HEK293 (cell line): ENCODE measurements at regions not wholly inside any gene's neighbourhood (a gene's known extent, or its start where the extent isn't known, plus 50 kb on each side); places are given as distances from the start of the nearest gene placed in this dataset.

Experiments
- CTCF ChIA-PET: fragments of 350-600 bp; formaldehyde crosslinking; extraction: SDS; loops from one replicate; lab custom pipeline; 2021; ENCODE audit warnings: antibody characterized with exemption; lab: Yijun Ruan, JAX
- POLR2A ChIA-PET: fragments of 300-600 bp; formaldehyde crosslinking; extraction: SDS; loops from one replicate; lab custom pipeline; 2020; ENCODE audit warnings: antibody characterized with exemption, inconsistent platforms; lab: Yijun Ruan, JAX
- H3K27ac ChIP-seq: fragments of 200-500 bp; sonication (Bioruptor generic); 2 replicates; pipeline ENCODE4 v1.5.1; 2014; ENCODE audit warnings: low read depth, low read length, control low read depth, inconsistent platforms; ENCODE audit errors: extremely low read depth
- H3K36me3 ChIP-seq, 2 experiments: fragments of 200-500 bp in 1 of 2; sonication (Bioruptor generic) in 1 of 2; 1 replicate in 1 of 2; 2 replicates in 1 of 2; pipeline ENCODE4 v1.5.1; 2014 to 2017; ENCODE audit warnings: inconsistent platforms in 2 of 2, low read length in 2 of 2; ENCODE audit not compliant: control insufficient read depth in 2 of 2, insufficient read depth in 1 of 2
- H3K4me1 ChIP-seq: fragments of 200-500 bp; sonication (Bioruptor generic); 2 replicates; pipeline ENCODE4 v1.5.1; 2014; ENCODE audit warnings: mild to moderate bottlenecking, low read length, inconsistent platforms; ENCODE audit not compliant: control insufficient read depth, insufficient read depth
- H3K4me3 ChIP-seq: 2 replicates; pipeline ENCODE4 v1.5.1; 2011; ENCODE audit warnings: low read depth, mild to moderate bottlenecking, control low read depth, low read length, moderate library complexity
- H3K9me3 ChIP-seq: fragments of 200-500 bp; sonication (Bioruptor generic); 2 replicates; pipeline ENCODE4 v1.5.1; 2014; ENCODE audit warnings: low read depth, low read length, inconsistent platforms; ENCODE audit not compliant: control insufficient read depth, insufficient read depth
- GLIS2 ChIP-seq: fragments of 450-650 bp; formaldehyde crosslinking; IDR thresholded peaks from 2 replicates; pipeline ENCODE4 v1.5.1; 2016; ENCODE audit warnings: missing biosample characterization, missing genetic modification characterization
- HOXA7 ChIP-seq: sonication (generic); formaldehyde crosslinking; IDR thresholded peaks from 2 replicates; pipeline ENCODE4 v1.8.1; 2022; ENCODE audit warnings: missing genetic modification reagents, borderline replicate concordance
- SP2 ChIP-seq: fragments of 450-650 bp; formaldehyde crosslinking; IDR thresholded peaks from 2 replicates; pipeline ENCODE4 v1.5.1; 2016; ENCODE audit warnings: missing biosample characterization, missing genetic modification characterization
- WT1 ChIP-seq: fragments of 450-650 bp; formaldehyde crosslinking; IDR thresholded peaks from 2 replicates; pipeline ENCODE4 v1.5.1; 2016; ENCODE audit warnings: missing biosample characterization, missing genetic modification characterization
- ZNF132 ChIP-seq: fragments of 450-650 bp; formaldehyde crosslinking; IDR thresholded peaks from 2 replicates; pipeline ENCODE4 v1.5.1; 2017; ENCODE audit warnings: missing biosample characterization, missing genetic modification characterization, borderline replicate concordance
- ZNF133 ChIP-seq: fragments of 450-650 bp; formaldehyde crosslinking; IDR thresholded peaks from 2 replicates; pipeline ENCODE4 v1.5.1; 2016; ENCODE audit warnings: missing biosample characterization, missing genetic modification characterization
- ZNF169 ChIP-seq: fragments of 450-650 bp; formaldehyde crosslinking; IDR thresholded peaks from 2 replicates; pipeline ENCODE4 v1.5.1; 2016; ENCODE audit warnings: missing biosample characterization, missing genetic modification characterization
- ZNF174 ChIP-seq: fragments of 450-650 bp; formaldehyde crosslinking; IDR thresholded peaks from 2 replicates; pipeline ENCODE4 v1.5.0; 2017; ENCODE audit warnings: missing biosample characterization, mild to moderate bottlenecking, missing genetic modification characterization
- ZNF202 ChIP-seq: fragments of 450-650 bp; formaldehyde crosslinking; IDR thresholded peaks from 2 replicates; pipeline ENCODE4 v1.5.1; 2016; ENCODE audit warnings: missing biosample characterization, missing genetic modification characterization, borderline replicate concordance
- ZNF23 ChIP-seq: fragments of 450-650 bp; formaldehyde crosslinking; IDR thresholded peaks from 2 replicates; pipeline ENCODE4 v1.5.1; 2016; ENCODE audit warnings: missing biosample characterization, missing genetic modification characterization, borderline replicate concordance
- ZNF248 ChIP-seq: fragments of 450-650 bp; formaldehyde crosslinking; IDR thresholded peaks from 2 replicates; pipeline ENCODE4 v1.5.1; 2017; ENCODE audit warnings: missing biosample characterization, missing genetic modification characterization
- ZNF274 ChIP-seq, 2 experiments: fragments of 200-500 bp in 1 of 2; fragments of 450-650 bp in 1 of 2; sonication (Bioruptor generic) in 1 of 2; formaldehyde crosslinking in 1 of 2; IDR thresholded peaks; 2 replicates each; pipeline versions ENCODE4 v1.5.1 to v1.6.1; 2014 to 2016; ENCODE audit warnings: borderline replicate concordance in 1 of 2, inconsistent platforms in 1 of 2, low read length in 1 of 2, missing biosample characterization in 1 of 2, missing genetic modification characterization in 1 of 2
- ZNF302 ChIP-seq: fragments of 450-650 bp; formaldehyde crosslinking; IDR thresholded peaks from 2 replicates; pipeline ENCODE4 v1.5.1; 2016; ENCODE audit warnings: missing biosample characterization, missing genetic modification characterization, low read depth
- ZNF473 ChIP-seq: fragments of 450-650 bp; formaldehyde crosslinking; IDR thresholded peaks from 2 replicates; pipeline ENCODE4 v1.5.1; 2017; ENCODE audit warnings: missing biosample characterization, missing genetic modification characterization
- ZNF529 ChIP-seq: fragments of 450-650 bp; formaldehyde crosslinking; IDR thresholded peaks from 2 replicates; pipeline ENCODE4 v1.5.1; 2017; ENCODE audit warnings: missing genetic modification characterization, missing biosample characterization; ENCODE audit not compliant: insufficient replicate concordance
- ZNF600 ChIP-seq: fragments of 450-650 bp; formaldehyde crosslinking; IDR thresholded peaks from 2 replicates; pipeline ENCODE4 v1.5.1; 2016; ENCODE audit warnings: missing biosample characterization, missing genetic modification characterization
- ZNF658 ChIP-seq: fragments of 450-650 bp; formaldehyde crosslinking; IDR thresholded peaks from 2 replicates; pipeline ENCODE4; 2016; ENCODE audit warnings: missing biosample characterization, missing genetic modification characterization
- ZSCAN16 ChIP-seq: fragments of 450-650 bp; formaldehyde crosslinking; IDR thresholded peaks from 2 replicates; pipeline ENCODE4 v1.5.1; 2016; ENCODE audit warnings: missing biosample characterization, missing genetic modification characterization
- TF ChIP-seq, protein P1 (sequence below): fragments of 450-650 bp; formaldehyde crosslinking; IDR thresholded peaks from 2 replicates; pipeline ENCODE4 v1.5.1; 2017; ENCODE audit warnings: missing biosample characterization, missing genetic modification characterization
- TF ChIP-seq, protein P2 (sequence below): fragments of 450-650 bp; formaldehyde crosslinking; IDR thresholded peaks from 2 replicates; pipeline ENCODE4 v1.5.1; 2016; ENCODE audit warnings: missing biosample characterization, missing genetic modification characterization
- TF ChIP-seq, protein P3 (sequence below): fragments of 450-650 bp; formaldehyde crosslinking; IDR thresholded peaks from 2 replicates; pipeline ENCODE4 v1.5.1; 2016; ENCODE audit warnings: missing biosample characterization, missing genetic modification characterization

DNA sequence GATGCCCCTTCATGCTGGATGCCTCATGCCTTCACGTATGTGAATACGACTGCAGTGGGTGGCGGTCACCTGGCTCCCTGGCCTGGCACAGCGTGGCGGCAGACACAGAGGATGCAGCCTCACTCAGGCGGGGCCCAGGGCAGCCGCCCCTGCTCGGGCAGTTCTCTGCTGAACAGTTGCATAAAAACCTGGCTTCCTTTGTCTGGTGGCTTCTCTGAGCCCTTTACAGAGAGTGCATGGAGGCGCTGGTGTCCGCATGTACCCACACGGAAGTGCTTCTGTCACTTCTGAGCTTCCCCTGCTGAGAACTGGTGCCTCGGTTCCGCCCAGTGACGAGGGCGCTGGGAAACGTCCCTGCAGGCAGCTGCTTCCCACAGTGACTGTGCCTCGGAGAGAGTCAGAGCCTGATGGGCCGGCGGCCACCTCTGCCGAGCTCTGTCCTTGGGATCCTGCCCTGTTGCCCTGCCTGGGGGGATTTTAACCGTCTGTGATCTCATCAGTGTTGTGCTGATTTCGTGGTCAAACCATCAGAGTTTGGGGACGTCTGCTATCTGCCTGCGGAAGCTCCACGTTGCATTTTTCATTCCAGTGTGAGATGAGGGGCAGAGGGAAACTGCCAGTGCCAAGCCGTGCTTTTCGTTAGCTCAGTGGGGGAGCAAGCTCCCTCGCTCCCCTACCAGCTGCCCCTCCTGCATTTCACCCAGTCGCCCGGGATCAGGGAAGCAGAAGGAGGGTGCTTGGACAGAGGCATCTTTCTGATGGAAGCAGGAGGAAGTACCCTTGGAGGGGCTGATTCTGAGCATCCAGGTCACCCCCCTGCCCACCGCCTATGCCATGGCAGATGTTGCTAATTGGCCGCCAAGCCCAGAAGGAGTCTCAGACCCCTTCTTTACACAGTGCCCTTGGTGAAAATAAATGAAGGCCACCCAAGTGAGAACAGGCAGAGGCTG is 153.0 kb upstream of the COL5A1 start (continued):
- TF ChIP-seq ZNF274 (IDR thresholded peaks at IDR 0.05; ENCODE audit: low read length), result no peak
- TF ChIP-seq ZNF274 (tag by site-specific recombination; IDR thresholded peaks at IDR 0.05; ENCODE audit: borderline replicate concordance), result no peak
- TF ChIP-seq ZNF174 (tag by site-specific recombination), result no peak
- TF ChIP-seq ZSCAN16, result no peak
- TF ChIP-seq ZNF248 (tag by site-specific recombination), result no peak
- no peak for TF ChIP-seq ZNF658 (tag by site-specific recombination)
- TF ChIP-seq, all 188 proteins: peak for 0

DNA sequence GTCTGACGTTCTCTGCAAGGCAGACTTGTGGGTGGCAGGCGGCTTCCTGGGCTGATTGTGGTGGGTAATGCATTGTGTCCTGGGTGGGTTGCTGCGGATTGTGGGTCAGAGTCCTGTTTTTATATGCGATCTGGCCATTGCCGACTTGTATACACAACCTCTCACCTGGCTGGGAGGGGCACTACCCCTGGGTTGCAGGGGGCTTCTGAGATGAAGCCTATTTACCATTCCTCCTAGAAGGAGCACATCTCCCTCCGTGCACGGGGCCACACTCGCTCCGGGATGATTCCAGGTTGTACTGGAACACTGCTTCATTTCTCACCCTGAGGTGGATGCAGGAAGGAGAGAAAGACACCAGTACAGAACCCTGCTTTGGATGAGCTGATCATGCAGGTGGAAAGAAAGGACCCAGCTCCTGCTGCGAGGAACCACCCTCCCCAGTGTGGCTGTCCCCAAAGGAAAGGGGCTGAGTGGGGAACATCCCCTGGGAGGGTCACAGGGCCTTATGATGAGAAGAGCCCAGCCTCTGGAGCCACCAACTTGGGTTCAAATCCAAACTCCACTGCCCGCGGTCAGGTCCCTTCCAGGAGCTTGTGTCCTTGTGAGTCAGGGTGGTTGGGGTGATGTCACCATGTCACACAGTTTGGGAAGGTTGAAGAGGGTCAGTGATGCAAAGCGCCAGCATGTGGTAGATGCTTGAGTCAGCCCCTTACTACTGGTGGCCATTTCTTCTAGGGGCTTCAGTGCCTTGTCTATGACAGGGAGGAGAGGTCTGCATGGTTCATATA is 151.8 kb upstream of the COL5A1 start:
- CTCF ChIA-PET, result no interaction called here
- POLR2A ChIA-PET, result no interaction called here
- Histone ChIP-seq H3K4me1 (no peaks in the 10 kb centered on the region), H3K9me3 (no peaks in the 10 kb centered on the region), H3K4me3 (no peak overlapping the region), H3K36me3 (no peaks in the 10 kb centered on the region), H3K27ac (no peak overlapping the region)
- no peak for TF ChIP-seq ZNF169
- TF ChIP-seq, protein P1, sequence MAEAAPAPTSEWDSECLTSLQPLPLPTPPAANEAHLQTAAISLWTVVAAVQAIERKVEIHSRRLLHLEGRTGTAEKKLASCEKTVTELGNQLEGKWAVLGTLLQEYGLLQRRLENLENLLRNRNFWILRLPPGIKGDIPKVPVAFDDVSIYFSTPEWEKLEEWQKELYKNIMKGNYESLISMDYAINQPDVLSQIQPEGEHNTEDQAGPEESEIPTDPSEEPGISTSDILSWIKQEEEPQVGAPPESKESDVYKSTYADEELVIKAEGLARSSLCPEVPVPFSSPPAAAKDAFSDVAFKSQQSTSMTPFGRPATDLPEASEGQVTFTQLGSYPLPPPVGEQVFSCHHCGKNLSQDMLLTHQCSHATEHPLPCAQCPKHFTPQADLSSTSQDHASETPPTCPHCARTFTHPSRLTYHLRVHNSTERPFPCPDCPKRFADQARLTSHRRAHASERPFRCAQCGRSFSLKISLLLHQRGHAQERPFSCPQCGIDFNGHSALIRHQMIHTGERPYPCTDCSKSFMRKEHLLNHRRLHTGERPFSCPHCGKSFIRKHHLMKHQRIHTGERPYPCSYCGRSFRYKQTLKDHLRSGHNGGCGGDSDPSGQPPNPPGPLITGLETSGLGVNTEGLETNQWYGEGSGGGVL (tag by site-specific recombination), result no peak
- no peak for TF ChIP-seq HOXA7 (CRISPR knock-in tag)
- no peak for TF ChIP-seq ZNF202 (tag by site-specific recombination)
- TF ChIP-seq ZNF133 (tag by site-specific recombination), result no peak
- TF ChIP-seq ZNF302 (tag by site-specific recombination), result no peak
- no peak for TF ChIP-seq ZNF23 (tag by site-specific recombination)
- no peak for TF ChIP-seq SP2 (tag by site-specific recombination)
- TF ChIP-seq WT1 (tag by site-specific recombination), result no peak
- no peak for TF ChIP-seq ZNF473
- TF ChIP-seq ZNF529 (tag by site-specific recombination), result no peak
- no peak for TF ChIP-seq ZNF600
- no peak for TF ChIP-seq GLIS2 (tag by site-specific recombination)
- TF ChIP-seq, protein P2, sequence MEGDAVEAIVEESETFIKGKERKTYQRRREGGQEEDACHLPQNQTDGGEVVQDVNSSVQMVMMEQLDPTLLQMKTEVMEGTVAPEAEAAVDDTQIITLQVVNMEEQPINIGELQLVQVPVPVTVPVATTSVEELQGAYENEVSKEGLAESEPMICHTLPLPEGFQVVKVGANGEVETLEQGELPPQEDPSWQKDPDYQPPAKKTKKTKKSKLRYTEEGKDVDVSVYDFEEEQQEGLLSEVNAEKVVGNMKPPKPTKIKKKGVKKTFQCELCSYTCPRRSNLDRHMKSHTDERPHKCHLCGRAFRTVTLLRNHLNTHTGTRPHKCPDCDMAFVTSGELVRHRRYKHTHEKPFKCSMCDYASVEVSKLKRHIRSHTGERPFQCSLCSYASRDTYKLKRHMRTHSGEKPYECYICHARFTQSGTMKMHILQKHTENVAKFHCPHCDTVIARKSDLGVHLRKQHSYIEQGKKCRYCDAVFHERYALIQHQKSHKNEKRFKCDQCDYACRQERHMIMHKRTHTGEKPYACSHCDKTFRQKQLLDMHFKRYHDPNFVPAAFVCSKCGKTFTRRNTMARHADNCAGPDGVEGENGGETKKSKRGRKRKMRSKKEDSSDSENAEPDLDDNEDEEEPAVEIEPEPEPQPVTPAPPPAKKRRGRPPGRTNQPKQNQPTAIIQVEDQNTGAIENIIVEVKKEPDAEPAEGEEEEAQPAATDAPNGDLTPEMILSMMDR (tag by site-specific recombination), result no peak
- TF ChIP-seq, protein P3, sequence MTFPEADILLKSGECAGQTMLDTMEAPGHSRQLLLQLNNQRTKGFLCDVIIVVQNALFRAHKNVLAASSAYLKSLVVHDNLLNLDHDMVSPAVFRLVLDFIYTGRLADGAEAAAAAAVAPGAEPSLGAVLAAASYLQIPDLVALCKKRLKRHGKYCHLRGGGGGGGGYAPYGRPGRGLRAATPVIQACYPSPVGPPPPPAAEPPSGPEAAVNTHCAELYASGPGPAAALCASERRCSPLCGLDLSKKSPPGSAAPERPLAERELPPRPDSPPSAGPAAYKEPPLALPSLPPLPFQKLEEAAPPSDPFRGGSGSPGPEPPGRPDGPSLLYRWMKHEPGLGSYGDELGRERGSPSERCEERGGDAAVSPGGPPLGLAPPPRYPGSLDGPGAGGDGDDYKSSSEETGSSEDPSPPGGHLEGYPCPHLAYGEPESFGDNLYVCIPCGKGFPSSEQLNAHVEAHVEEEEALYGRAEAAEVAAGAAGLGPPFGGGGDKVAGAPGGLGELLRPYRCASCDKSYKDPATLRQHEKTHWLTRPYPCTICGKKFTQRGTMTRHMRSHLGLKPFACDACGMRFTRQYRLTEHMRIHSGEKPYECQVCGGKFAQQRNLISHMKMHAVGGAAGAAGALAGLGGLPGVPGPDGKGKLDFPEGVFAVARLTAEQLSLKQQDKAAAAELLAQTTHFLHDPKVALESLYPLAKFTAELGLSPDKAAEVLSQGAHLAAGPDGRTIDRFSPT (tag by site-specific recombination), result no peak
- no peak for TF ChIP-seq ZNF132 (tag by site-specific recombination)
